Trophoblast cell (in vitro differentiated cells and primary cell): ENCODE measurements at regions not wholly inside any gene's neighbourhood (a gene's known extent, or its start where the extent isn't known, plus 50 kb on each side); places are given as distances from the start of the nearest gene placed in this dataset.

Experiments
- DNase-seq, 2 donors: peaks; one replicate each; pipeline ENCODE4 v3.0.0-alpha.2; 2016
- H2AFZ ChIP-seq: 2 replicates; pipeline ENCODE4 v1.6.1; 2013; ENCODE audit warnings: low read length, moderate library complexity, mild to moderate bottlenecking; ENCODE audit not compliant: insufficient read depth, poor library complexity
- H2AK5ac ChIP-seq: 2 replicates; pipeline ENCODE4 v1.6.1; 2013; ENCODE audit warnings: mild to moderate bottlenecking, low read length
- H2BK120ac ChIP-seq: 2 replicates; pipeline ENCODE4 v1.6.1; 2013; ENCODE audit warnings: low read length, mild to moderate bottlenecking, moderate library complexity; ENCODE audit not compliant: insufficient read depth, poor library complexity
- H2BK12ac ChIP-seq: 2 replicates; pipeline ENCODE4 v1.6.1; 2013; ENCODE audit warnings: mild to moderate bottlenecking, low read length, moderate library complexity
- H2BK5ac ChIP-seq: 2 replicates; pipeline ENCODE4 v1.6.1; 2013; ENCODE audit warnings: low read length, low read depth, moderate library complexity, mild to moderate bottlenecking; ENCODE audit not compliant: poor library complexity
- H3K14ac ChIP-seq: 2 replicates; pipeline ENCODE4 v1.6.1; 2013; ENCODE audit warnings: mild to moderate bottlenecking, low read length
- H3K18ac ChIP-seq: 2 replicates; pipeline ENCODE4 v1.6.1; 2013; ENCODE audit warnings: mild to moderate bottlenecking, low read length
- H3K23ac ChIP-seq: 2 replicates; pipeline ENCODE4 v1.6.1; 2013; ENCODE audit warnings: low read length
- H3K27ac ChIP-seq: 2 replicates; pipeline ENCODE4 v1.5.1; 2013; ENCODE audit warnings: low read depth, mild to moderate bottlenecking, inconsistent platforms, low read length, moderate library complexity
- H3K27me3 ChIP-seq: 2 replicates; pipeline ENCODE4 v1.6.1; 2013; ENCODE audit warnings: inconsistent platforms, mild to moderate bottlenecking, low read length, moderate library complexity; ENCODE audit not compliant: insufficient read depth
- H3K36me3 ChIP-seq, 2 experiments: 1 replicate in 1 of 2; 2 replicates in 1 of 2; pipeline ENCODE4 v1.6.1; 2013; ENCODE audit warnings: low read length in 2 of 2, mild to moderate bottlenecking in 2 of 2, moderate library complexity in 1 of 2; ENCODE audit not compliant: insufficient read depth in 2 of 2, control insufficient read depth in 1 of 2
- H3K4ac ChIP-seq: 2 replicates; pipeline ENCODE4 v1.6.1; 2013; ENCODE audit warnings: low read depth, mild to moderate bottlenecking, low read length, moderate library complexity
- H3K4me1 ChIP-seq, 2 experiments: 1 replicate in 1 of 2; 2 replicates in 1 of 2; pipeline ENCODE4 v1.6.1; 2013; ENCODE audit warnings: low read length in 2 of 2, mild to moderate bottlenecking in 2 of 2, moderate library complexity in 1 of 2; ENCODE audit not compliant: insufficient read depth in 2 of 2, control insufficient read depth in 1 of 2
- H3K4me2 ChIP-seq: 2 replicates; pipeline ENCODE4 v1.6.1; 2013; ENCODE audit warnings: inconsistent platforms, mild to moderate bottlenecking, low read length, moderate library complexity
- H3K4me3 ChIP-seq: 2 replicates; pipeline ENCODE4 v1.5.1; 2013; ENCODE audit warnings: mild to moderate bottlenecking, low read depth, low read length, inconsistent platforms
- H3K79me1 ChIP-seq: one replicate; pipeline ENCODE4 v1.6.1; 2013; ENCODE audit warnings: low read length
- H3K79me2 ChIP-seq: 2 replicates; pipeline ENCODE4 v1.6.1; 2013; ENCODE audit warnings: low read length, mild to moderate bottlenecking; ENCODE audit not compliant: control insufficient read depth, insufficient read depth, poor library complexity
- H3K9ac ChIP-seq: 2 replicates; pipeline ENCODE4 v1.6.1; 2013; ENCODE audit warnings: mild to moderate bottlenecking, low read length
- H3K9me3 ChIP-seq: 2 replicates; pipeline ENCODE4 v1.6.1; 2013; ENCODE audit warnings: low read depth, mild to moderate bottlenecking, control low read depth, inconsistent platforms, low read length; ENCODE audit not compliant: insufficient read depth
- H4K12ac ChIP-seq: 2 replicates; pipeline ENCODE4 v1.6.1; 2013; ENCODE audit warnings: low read depth, mild to moderate bottlenecking, low read length, moderate library complexity
- H4K8ac ChIP-seq: 2 replicates; pipeline ENCODE4 v1.6.1; 2013; ENCODE audit warnings: low read depth, mild to moderate bottlenecking, low read length, moderate library complexity
- H4K91ac ChIP-seq: one replicate; pipeline ENCODE4 v1.6.1; 2013; ENCODE audit warnings: low read depth, mild to moderate bottlenecking, low read length, moderate library complexity
- WGBS: extraction: QIAGEN DNeasy Blood & Tissue Kit; methylation state at CpG from one replicate; pipeline ENCODE4 v1.1.7; 2013; ENCODE audit warnings: missing lambda C conversion rate; ENCODE audit not compliant: insufficient read length, insufficient coverage; ENCODE audit errors: extremely low coverage; 5-methylcytosine and 5-hydroxymethylcytosine counted together

DNA sequence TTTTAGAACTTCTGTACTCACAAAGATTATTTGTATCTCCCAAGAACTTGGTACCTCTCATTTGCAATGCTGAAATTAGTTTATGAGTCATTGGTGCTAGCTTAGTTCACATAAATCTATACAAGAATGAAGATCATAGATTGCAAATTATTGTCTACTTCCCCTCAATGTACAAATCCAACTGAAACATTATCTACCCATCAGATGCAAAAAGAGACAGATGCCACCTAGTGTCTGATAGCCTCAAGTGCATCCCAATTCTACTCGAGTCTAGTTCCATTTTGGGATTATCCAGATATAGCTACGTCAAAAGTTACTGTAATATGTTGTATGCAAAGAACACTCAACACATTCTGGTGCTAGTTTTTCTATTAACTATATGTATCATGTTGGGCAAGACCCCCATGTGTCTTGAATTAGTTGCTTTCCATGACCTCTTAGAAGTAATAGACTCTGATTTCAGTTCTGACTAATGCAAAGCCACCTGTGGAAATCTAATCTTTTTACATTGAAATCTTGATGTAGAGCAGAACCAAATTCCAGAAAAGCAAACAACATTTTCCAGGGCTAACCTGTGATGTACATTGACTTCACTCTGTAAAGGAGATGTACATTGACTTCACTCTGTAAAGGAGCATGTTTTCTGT, 210.0 kb downstream of the RBM43 start:
- H3K79me1 ChIP-seq = peaks cover 4% of the 10 kb centered on the region
- no peaks in the 10 kb centered on the region for H3K9me3 ChIP-seq
- H2BK120ac ChIP-seq = no peak overlapping the region
- H4K91ac ChIP-seq = no peak overlapping the region
- H3K4ac ChIP-seq = no peak overlapping the region
- H3K4me1 ChIP-seq = peaks cover 0 to 7% of the 10 kb centered on the region in 2 experiments
- peak; percentile 18 to 76 for DNase-seq
- H4K12ac ChIP-seq = no peak overlapping the region
- H3K27ac ChIP-seq = no peak overlapping the region
- no peaks in the 10 kb centered on the region for H3K79me2 ChIP-seq
- no peak overlapping the region for H2BK12ac ChIP-seq
- no peak overlapping the region for H3K23ac ChIP-seq
- no peak overlapping the region for H2BK5ac ChIP-seq
- H3K9ac ChIP-seq = no peak overlapping the region
- H3K4me3 ChIP-seq = no peak overlapping the region
- H4K8ac ChIP-seq = no peak overlapping the region
- H2AFZ ChIP-seq = no peak overlapping the region
- WGBS = no CpG with 5 or more reads among the region's 2 CpGs
- no peak overlapping the region for H3K14ac ChIP-seq
- H3K27me3 ChIP-seq = no peaks in the 10 kb centered on the region
- no peak overlapping the region for H2AK5ac ChIP-seq
- no peak overlapping the region for H3K18ac ChIP-seq
- no peak overlapping the region for H3K4me2 ChIP-seq
- no peaks in the 10 kb centered on the region for H3K36me3 ChIP-seq

DNA sequence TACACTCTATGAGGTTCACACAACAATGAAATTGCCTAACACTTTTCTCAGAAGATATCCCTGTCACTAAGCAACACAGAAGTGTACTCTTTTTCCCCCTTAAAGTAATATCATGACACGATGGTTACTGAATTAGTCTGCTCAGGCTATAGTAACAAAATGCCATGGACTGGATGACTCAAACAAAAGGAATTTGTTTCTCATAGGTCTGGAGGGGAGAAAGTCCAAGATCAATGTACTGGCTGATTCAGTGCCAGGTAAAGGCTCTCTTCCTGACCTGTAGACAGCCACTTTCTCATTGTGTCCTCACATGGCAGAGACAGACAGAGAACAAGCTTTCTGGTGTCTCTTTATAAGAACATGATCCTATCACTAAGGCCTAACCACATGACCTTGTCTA, 211.9 kb downstream of the RBM43 start:
- Histone ChIP-seq H3K23ac (no peak overlapping the region), H4K8ac (no peak overlapping the region), H3K4me3 (no peak overlapping the region), H4K12ac (no peak overlapping the region), H3K4ac (no peak overlapping the region), H2BK5ac (peak overlapping the region; percentile 56), H3K9me3 (no peaks in the 10 kb centered on the region), H2BK12ac (peak overlapping the region; percentile 82), H2BK120ac (peak overlapping the region; percentile 46), H3K27me3 (no peaks in the 10 kb centered on the region), H4K91ac (no peak overlapping the region), H3K14ac (peak overlapping the region; percentile 15), H3K27ac (peak overlapping the region; percentile 90), H3K36me3 (no peaks in the 10 kb centered on the region), H3K4me2 (no peak overlapping the region), H3K4me1 (peaks cover 0 to 7% of the 10 kb centered on the region in 2 experiments), H3K79me1 (peaks cover 4% of the 10 kb centered on the region), H2AFZ (no peak overlapping the region), H3K18ac (no peak overlapping the region), H3K79me2 (no peaks in the 10 kb centered on the region), H3K9ac (no peak overlapping the region), H2AK5ac (no peak overlapping the region)
- DNase-seq = peak in 1 of 2 donors; percentile 25
- WGBS = no CpG with 5 or more reads among the region's 1 CpG

DNA sequence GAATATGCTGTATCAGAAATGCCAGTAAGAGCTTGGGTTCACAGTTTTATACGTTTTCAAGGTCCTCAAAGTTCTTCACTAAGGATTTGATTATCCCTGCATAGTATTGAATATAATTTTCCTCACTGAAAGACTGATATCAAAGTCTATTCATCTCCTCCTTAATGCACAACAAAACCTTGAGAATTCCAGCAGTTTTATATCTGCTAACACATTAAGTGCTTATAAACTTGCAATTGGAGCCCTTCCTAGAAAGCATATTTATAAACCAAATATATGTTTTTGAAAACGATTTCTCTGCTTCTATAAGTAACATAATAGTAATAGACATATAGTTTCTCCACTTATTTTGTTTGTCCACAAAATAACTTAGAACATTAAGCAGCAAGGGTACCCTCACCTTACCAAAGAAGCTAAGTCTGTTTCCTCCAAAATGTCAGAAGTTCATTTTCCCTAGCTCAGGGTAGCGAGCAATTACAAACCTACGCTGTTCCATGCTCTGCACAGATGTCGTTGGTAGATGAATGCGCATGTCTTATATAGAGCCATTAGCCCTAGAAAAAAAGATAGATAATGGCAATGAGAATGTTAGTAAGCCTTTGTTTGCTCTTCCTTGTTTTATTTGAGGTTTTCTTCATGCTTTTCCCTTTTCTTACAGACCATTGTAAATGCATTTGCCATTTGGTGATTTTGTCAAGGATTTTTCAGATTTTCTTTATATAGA, 213.2 kb downstream of the RBM43 start:
- no peak overlapping the region for H3K18ac ChIP-seq
- no CpG with 5 or more reads among the region's 6 CpGs for WGBS

DNA sequence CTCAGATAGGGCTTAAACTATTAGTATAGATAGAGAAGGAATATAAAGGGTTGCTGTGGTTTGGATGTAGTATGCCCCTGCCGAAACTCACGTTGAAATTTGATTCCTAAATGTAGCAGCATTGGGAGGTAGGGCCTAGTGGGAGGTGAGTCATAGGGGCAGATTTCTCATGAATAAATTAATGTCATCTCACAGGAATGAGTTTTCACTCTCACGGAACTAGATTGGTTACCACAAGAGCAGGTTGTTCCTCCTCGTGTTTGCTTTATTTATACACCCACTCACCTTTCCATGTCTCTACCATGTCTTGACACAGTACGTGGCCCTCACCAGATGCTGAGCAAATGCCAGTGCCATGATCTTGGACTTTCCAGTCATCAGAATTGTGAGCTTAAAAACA, 218.2 kb downstream of the RBM43 start:
- Histone ChIP-seq H2AK5ac (no peak overlapping the region), H2BK5ac (no peak overlapping the region), H2AFZ (no peak overlapping the region), H3K9ac (no peak overlapping the region), H3K4me3 (no peak overlapping the region), H3K27me3 (no peaks in the 10 kb centered on the region), H4K8ac (no peak overlapping the region), H3K9me3 (no peaks in the 10 kb centered on the region), H3K18ac (no peak overlapping the region), H3K4me2 (no peak overlapping the region), H4K91ac (no peak overlapping the region), H3K79me1 (no peaks in the 10 kb centered on the region), H2BK12ac (no peak overlapping the region), H3K4ac (no peak overlapping the region), H3K27ac (no peak overlapping the region), H3K36me3 (no peaks in the 10 kb centered on the region), H2BK120ac (no peak overlapping the region), H3K4me1 (no peaks in the 10 kb centered on the region), H3K23ac (no peak overlapping the region), H3K14ac (no peak overlapping the region), H3K79me2 (no peaks in the 10 kb centered on the region), H4K12ac (no peak overlapping the region)
- no peak for DNase-seq
- WGBS = no CpG with 5 or more reads among the region's 5 CpGs

More for the DNA sequence above, 213.2 kb downstream of the RBM43 start:
- H3K4me2 ChIP-seq = no peak overlapping the region
- H3K4ac ChIP-seq = no peak overlapping the region
- no peak overlapping the region for H4K12ac ChIP-seq
- peak overlapping the region; percentile 28 for H4K91ac ChIP-seq
- no peak overlapping the region for H2BK120ac ChIP-seq
- peaks cover 4% of the 10 kb centered on the region for H3K79me1 ChIP-seq
- H2BK12ac ChIP-seq = peak overlapping the region; percentile 50
- no peaks in the 10 kb centered on the region for H3K36me3 ChIP-seq
- no peak overlapping the region for H3K23ac ChIP-seq
- no peak overlapping the region for H2BK5ac ChIP-seq
- no peak overlapping the region for H2AFZ ChIP-seq
- no peak overlapping the region for H3K9ac ChIP-seq
- no peak overlapping the region for H2AK5ac ChIP-seq
- no peaks in the 10 kb centered on the region for H3K79me2 ChIP-seq
- no peaks in the 10 kb centered on the region for H3K9me3 ChIP-seq
- H3K14ac ChIP-seq = no peak overlapping the region
- H3K4me3 ChIP-seq = no peak overlapping the region
- no peak for DNase-seq
- no peak overlapping the region for H3K27ac ChIP-seq
- H3K4me1 ChIP-seq = peaks cover 0 to 7% of the 10 kb centered on the region in 2 experiments
- H4K8ac ChIP-seq = no peak overlapping the region
- H3K27me3 ChIP-seq = no peaks in the 10 kb centered on the region
